Bronchial epithelial cell (primary cell): ENCODE measurements at regions not wholly inside any gene's neighbourhood (a gene's known extent, or its start where the extent isn't known, plus 50 kb on each side); places are given as distances from the start of the nearest gene placed in this dataset.

Experiments used
- DNase-seq: peaks from one replicate; pipeline ENCODE4 v3.0.0-alpha.2; 2010; ENCODE audit warnings: low read depth
- FAIRE-seq: peaks from 2 replicates; lab custom pipeline; 2011; peaks lifted over from hg19 to GRCh38; lab: Jason Lieb, UNC
- H3K27me3 ChIP-seq: 2 replicates; pipeline ENCODE4 v1.5.1; 2011; ENCODE audit warnings: low read length; ENCODE audit not compliant: control insufficient read depth, insufficient read depth
- H3K36me3 ChIP-seq: 2 replicates; pipeline ENCODE4 v1.5.1; 2011; ENCODE audit warnings: low read length; ENCODE audit not compliant: control insufficient read depth, insufficient read depth
- H3K4me3 ChIP-seq: 2 replicates; pipeline ENCODE4 v1.5.1; 2011; ENCODE audit warnings: mild to moderate bottlenecking, low read depth, low read length, control low read depth
- CTCF ChIP-seq: IDR thresholded peaks from 2 replicates; pipeline ENCODE4 v1.5.1; 2011; ENCODE audit warnings: mild to moderate bottlenecking, moderate library complexity, low read length, control low read depth, inconsistent platforms; ENCODE audit not compliant: insufficient read depth, severe bottlenecking

GRCh38 chr5:1725641-1726468 is 73.8 kb downstream of the MRPL36 start:
- no peak for TF ChIP-seq CTCF
- no peak overlapping the region for H3K4me3 ChIP-seq
- no peaks in the 10 kb centered on the region for H3K36me3 ChIP-seq
- no peak for DNase-seq
- no peaks in the 10 kb centered on the region for H3K27me3 ChIP-seq
- no peak for FAIRE-seq

GRCh38 chr5:1724822-1725602 is 74.6 kb downstream of the MRPL36 start:
- FAIRE-seq: no peak
- Histone ChIP-seq H3K36me3 (no peaks in the 10 kb centered on the region), H3K27me3 (no peaks in the 10 kb centered on the region), H3K4me3 (peak overlapping the region; percentile 8)
- no peak for TF ChIP-seq CTCF
- peak; percentile 4 for DNase-seq

GRCh38 chr5:1723957-1724821 is 75.4 kb downstream of the MRPL36 start:
- Histone ChIP-seq H3K4me3 (no peak overlapping the region), H3K27me3 (no peaks in the 10 kb centered on the region), H3K36me3 (no peaks in the 10 kb centered on the region)
- FAIRE-seq (no peak), DNase-seq (no peak)
- no peak for TF ChIP-seq CTCF

- no peak overlapping the region for H3K4me3 ChIP-seq
- DNase-seq: no peak
- no peaks in the 10 kb centered on the region for H3K36me3 ChIP-seq
- FAIRE-seq: no peak
- H3K27me3 ChIP-seq: no peaks in the 10 kb centered on the region
- no peak for TF ChIP-seq CTCF
These were observed 76.2 kb downstream of the MRPL36 start for GRCh38 chr5:1723476-1723875.

GRCh38 chr5:1722877-1723276 is 76.8 kb downstream of the MRPL36 start:
- Histone ChIP-seq H3K27me3 (no peaks in the 10 kb centered on the region), H3K4me3 (no peak overlapping the region), H3K36me3 (no peaks in the 10 kb centered on the region)
- no peak for TF ChIP-seq CTCF
- no peak for FAIRE-seq
- no peak for DNase-seq
